Peyer's patch (tissue), 4 donors: ENCODE measurements at regions not wholly inside any gene's neighbourhood (a gene's known extent, or its start where the extent isn't known, plus 50 kb on each side); places are given as distances from the start of the nearest gene placed in this dataset.
"Not testable (repeated sequence)": the region's sequence is repeated elsewhere in the genome, so short reads cannot be mapped to it uniquely, and the experiment has no call there.

ENCODE experiments used
- DNase-seq, 3 donors: peaks; one replicate each; pipeline ENCODE4 v3.0.0-alpha.2; 2017 to 2019
- H3K27ac ChIP-seq, 4 donors: fragments of 200-600 bp; sonication (generic); one replicate each; pipeline ENCODE4 v1.5.1; 2016 to 2019
- H3K27me3 ChIP-seq, 2 donors: fragments of 200-600 bp; sonication (generic); one replicate each; pipeline ENCODE4 v1.5.1; 2019
- H3K36me3 ChIP-seq, 3 donors: fragments of 200-600 bp; sonication (generic); one replicate each; pipeline ENCODE4 v1.5.1; 2016 to 2019
- H3K4me1 ChIP-seq, 4 donors: fragments of 200-600 bp; sonication (generic); one replicate each; pipeline ENCODE4 v1.5.1; 2016 to 2019
- H3K4me3 ChIP-seq, 4 donors: fragments of 200-600 bp; sonication (generic); 1 replicate in 3 of 4; 2 replicates in 1 of 4; pipeline ENCODE4 v1.5.1; 2016 to 2019; ENCODE audit warnings: mild to moderate bottlenecking in 1 of 4
- H3K9me3 ChIP-seq, 4 donors: fragments of 200-600 bp; sonication (generic); one replicate each; pipeline ENCODE4 v1.5.1; 2016 to 2019; ENCODE audit warnings: mild to moderate bottlenecking in 1 of 4
- POLR2A ChIP-seq, 2 donors: fragments of 450-650 bp; IDR thresholded peaks; one replicate each; pipeline ENCODE4 v1.5.1; 2017; ENCODE audit warnings: antibody characterized with exemption in 2 of 2, mild to moderate bottlenecking in 2 of 2, moderate library complexity in 2 of 2
- TF ChIP-seq, protein P1 (sequence below), 6 experiments: fragments of 450-650 bp in 4 of 6; fragments of 200-600 bp in 2 of 6; sonication (generic) in 1 of 6; IDR thresholded peaks; one replicate each; pipeline ENCODE4 v1.5.1; 2017 to 2019; ENCODE audit warnings: antibody characterized with exemption in 6 of 6, mild to moderate bottlenecking in 3 of 6, moderate library complexity in 1 of 6

DNA sequence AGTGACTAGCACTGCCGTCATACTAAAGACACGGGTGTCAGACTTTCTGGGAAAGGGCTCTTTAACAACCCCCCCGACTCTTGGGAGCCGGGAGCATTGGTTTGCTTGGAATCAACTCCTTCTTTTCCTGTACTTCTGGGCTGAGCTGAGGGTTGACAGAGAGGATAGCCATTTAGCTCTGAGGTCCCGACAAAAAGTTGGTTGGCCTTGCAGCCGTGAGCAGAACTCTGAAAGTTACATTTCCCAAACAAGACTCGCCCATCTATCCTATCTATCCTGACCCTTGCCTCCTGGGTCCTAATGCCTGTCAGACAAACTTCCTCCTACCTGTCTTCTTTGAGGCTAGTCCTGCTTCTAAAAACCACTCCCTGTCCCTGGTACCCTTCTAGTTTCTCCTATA lies 460.8 kb upstream of the TOM1L1 start:
- no peak for DNase-seq
- H3K36me3 ChIP-seq = no peaks in the 10 kb centered on the region
- H3K9me3 ChIP-seq = peaks cover 0 to 3% (median 0%) of the 10 kb centered on the region in 4 donors
- no peak for TF ChIP-seq POLR2A (IDR thresholded peaks at IDR 0.05)
- TF ChIP-seq, protein P1, sequence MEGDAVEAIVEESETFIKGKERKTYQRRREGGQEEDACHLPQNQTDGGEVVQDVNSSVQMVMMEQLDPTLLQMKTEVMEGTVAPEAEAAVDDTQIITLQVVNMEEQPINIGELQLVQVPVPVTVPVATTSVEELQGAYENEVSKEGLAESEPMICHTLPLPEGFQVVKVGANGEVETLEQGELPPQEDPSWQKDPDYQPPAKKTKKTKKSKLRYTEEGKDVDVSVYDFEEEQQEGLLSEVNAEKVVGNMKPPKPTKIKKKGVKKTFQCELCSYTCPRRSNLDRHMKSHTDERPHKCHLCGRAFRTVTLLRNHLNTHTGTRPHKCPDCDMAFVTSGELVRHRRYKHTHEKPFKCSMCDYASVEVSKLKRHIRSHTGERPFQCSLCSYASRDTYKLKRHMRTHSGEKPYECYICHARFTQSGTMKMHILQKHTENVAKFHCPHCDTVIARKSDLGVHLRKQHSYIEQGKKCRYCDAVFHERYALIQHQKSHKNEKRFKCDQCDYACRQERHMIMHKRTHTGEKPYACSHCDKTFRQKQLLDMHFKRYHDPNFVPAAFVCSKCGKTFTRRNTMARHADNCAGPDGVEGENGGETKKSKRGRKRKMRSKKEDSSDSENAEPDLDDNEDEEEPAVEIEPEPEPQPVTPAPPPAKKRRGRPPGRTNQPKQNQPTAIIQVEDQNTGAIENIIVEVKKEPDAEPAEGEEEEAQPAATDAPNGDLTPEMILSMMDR (IDR thresholded peaks at IDR 0.05) = no peak
- H3K4me1 ChIP-seq = no peaks in the 10 kb centered on the region
- H3K4me3 ChIP-seq = no peak overlapping the region
- no peaks in the 10 kb centered on the region for H3K27me3 ChIP-seq
- H3K27ac ChIP-seq = no peak overlapping the region

DNA sequence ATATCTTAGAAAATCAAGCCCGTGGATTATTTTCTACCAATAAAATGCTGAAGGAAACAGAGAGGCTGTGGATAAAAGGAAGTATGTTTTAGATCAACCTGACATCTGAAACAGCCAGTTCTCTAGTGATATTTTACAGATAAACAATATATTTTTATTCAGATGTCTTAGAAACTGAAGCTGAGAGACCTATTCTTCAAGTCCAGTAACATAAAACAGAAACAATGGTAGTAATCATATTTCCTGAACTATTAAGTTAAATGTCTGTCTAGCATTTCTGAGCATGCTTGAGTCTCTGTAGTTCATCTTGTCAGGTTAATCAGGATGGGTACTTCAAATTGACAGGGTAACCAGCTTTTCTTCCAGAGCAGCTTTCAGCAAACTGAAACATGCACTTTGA lies 449.6 kb upstream of the TOM1L1 start:
- Histone ChIP-seq H3K4me1 (no peaks in the 10 kb centered on the region), H3K4me3 (no peak overlapping the region), H3K27ac (no peak overlapping the region), H3K9me3 (peaks cover 0 to 7% (median 0%) of the 10 kb centered on the region in 4 donors), H3K36me3 (no peaks in the 10 kb centered on the region), H3K27me3 (no peaks in the 10 kb centered on the region)
- no peak for DNase-seq
- no peak for TF ChIP-seq POLR2A (IDR thresholded peaks at IDR 0.05)
- TF ChIP-seq, protein P1 (IDR thresholded peaks at IDR 0.05) = no peak

DNA sequence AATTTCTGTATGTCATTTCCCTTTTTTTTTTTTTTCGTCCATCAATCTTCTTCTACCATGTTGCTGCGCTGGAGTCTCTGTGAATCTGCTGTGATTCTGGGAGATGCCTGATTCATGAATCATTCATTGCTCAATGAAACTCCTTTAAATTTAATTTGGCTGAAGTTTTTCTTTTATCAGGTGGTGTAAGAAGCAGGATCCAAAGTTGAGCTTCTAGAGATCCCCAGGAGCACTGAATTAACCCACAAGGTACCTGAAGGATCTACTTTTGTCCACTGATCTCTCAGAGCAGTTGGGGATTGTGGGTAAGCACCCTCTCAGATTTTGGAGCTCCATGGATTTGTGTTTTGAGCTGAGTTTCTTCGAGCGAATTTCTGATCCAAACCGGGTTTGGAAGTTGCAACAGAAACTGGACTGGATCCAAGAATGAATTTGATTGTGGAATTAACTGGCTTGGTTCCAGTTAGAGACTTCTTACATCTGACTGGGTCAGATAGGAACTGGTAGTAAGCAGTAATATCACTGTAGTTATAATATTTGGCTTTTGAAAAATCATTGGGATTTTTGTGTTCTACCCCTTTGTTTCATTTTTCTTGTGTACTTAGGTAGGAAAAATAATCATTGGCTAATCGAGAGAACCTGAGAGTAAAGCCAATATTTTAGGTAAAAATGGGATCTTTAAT lies 447.8 kb upstream of the TOM1L1 start:
- Histone ChIP-seq H3K4me1 (no peaks in the 10 kb centered on the region), H3K27ac (no peak overlapping the region), H3K4me3 (no peak overlapping the region), H3K27me3 (no peaks in the 10 kb centered on the region), H3K36me3 (no peaks in the 10 kb centered on the region), H3K9me3 (peaks cover 0 to 7% (median 0%) of the 10 kb centered on the region in 4 donors)
- no peak for DNase-seq
- TF ChIP-seq, protein P1 (IDR thresholded peaks at IDR 0.05) = no peak
- TF ChIP-seq POLR2A (IDR thresholded peaks at IDR 0.05) = no peak

DNA sequence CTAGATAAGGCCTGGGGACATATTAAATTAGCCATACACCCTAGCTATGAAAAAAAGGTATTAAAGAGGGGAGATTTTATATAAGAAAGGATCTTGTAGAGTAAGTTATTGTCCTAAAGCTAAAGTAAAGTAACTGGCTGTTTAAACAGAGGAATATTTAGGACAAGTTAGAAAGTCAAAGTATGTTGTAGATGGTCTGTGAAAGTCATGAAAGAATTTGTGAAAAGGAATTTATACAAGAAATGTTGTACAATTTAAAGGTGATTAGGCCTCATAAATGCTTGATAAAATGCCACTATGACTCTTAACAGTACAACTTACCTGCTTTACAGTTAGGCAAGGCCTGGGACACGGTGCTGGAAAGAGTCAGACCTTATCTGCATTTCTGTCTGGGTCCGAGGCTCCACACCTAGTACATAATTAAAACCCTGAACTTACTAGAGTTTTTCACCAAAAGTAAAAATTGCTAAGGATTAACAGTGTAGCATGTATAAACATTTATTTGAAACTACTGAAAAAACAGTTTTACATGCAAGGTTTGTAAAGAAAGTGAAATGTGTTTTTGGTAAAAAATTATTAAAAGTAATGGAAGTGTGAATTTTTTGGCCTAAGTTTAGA lies 445.3 kb upstream of the TOM1L1 start:
- no peak overlapping the region for H3K27ac ChIP-seq
- H3K9me3 ChIP-seq = peaks cover 0 to 7% (median 0%) of the 10 kb centered on the region in 4 donors
- H3K27me3 ChIP-seq = no peaks in the 10 kb centered on the region
- no peak for DNase-seq
- H3K36me3 ChIP-seq = no peaks in the 10 kb centered on the region
- no peaks in the 10 kb centered on the region for H3K4me1 ChIP-seq
- H3K4me3 ChIP-seq = no peak overlapping the region
- no peak for TF ChIP-seq POLR2A (IDR thresholded peaks at IDR 0.05)
- TF ChIP-seq, protein P1 (IDR thresholded peaks at IDR 0.05) = no peak

DNA sequence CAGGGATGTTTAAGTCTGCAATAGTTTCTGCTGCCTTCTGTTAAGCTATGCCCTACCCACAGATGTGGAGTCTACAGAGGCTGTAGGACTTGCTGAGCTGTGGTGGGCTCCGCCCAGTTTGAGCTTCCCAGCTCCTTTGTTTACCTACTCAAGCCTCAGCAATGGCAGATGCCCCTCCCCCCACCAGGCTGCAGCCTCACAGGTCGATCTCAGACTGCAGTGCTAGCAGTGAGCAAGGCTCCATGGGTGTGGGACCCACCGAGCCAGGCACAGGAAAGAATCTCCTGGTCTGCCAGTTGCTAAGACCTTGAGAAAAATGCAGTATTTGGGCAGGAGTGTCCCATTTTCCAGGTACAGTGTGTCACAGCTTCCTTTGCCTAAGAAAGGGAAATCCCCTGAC lies 435.2 kb upstream of the TOM1L1 start:
- H3K4me3 ChIP-seq, H3K27ac ChIP-seq, H3K27me3 ChIP-seq, H3K36me3 ChIP-seq, H3K4me1 ChIP-seq, DNase-seq, H3K9me3 ChIP-seq: not testable (repeated sequence)

DNA sequence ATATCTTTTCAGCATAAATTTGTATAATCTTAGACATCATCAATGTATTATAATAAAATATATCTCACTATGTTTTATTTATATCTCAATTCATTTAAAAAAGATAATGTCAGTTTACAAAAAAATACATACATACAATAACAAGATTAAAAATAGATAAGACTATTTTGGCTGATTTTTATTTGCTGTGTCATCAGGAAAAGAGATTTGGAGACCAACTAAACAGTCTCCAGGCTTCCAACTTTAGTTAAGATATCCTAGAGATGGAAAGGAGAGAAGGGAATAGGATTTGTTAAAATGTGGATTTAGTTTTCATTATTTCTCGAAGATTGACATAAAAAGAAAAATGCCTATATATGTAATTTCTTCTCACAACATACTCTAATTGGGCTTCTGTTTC lies 433.8 kb upstream of the TOM1L1 start:
- H3K27ac ChIP-seq = no peak overlapping the region
- H3K36me3 ChIP-seq = no peaks in the 10 kb centered on the region
- no peaks in the 10 kb centered on the region for H3K4me1 ChIP-seq
- H3K9me3 ChIP-seq = peaks cover 0 to 5% (median 0%) of the 10 kb centered on the region in 4 donors
- no peak for DNase-seq
- H3K27me3 ChIP-seq = no peaks in the 10 kb centered on the region
- no peak for TF ChIP-seq POLR2A (IDR thresholded peaks at IDR 0.05)
- TF ChIP-seq, protein P1 (IDR thresholded peaks at IDR 0.05) = no peak
- no peak overlapping the region for H3K4me3 ChIP-seq
